ENCODE measurements at regions not wholly inside any gene's neighbourhood (a gene's known extent, or its start where the extent isn't known, plus 50 kb on each side); places are given as distances from the start of the nearest gene placed in this dataset.

DNA sequence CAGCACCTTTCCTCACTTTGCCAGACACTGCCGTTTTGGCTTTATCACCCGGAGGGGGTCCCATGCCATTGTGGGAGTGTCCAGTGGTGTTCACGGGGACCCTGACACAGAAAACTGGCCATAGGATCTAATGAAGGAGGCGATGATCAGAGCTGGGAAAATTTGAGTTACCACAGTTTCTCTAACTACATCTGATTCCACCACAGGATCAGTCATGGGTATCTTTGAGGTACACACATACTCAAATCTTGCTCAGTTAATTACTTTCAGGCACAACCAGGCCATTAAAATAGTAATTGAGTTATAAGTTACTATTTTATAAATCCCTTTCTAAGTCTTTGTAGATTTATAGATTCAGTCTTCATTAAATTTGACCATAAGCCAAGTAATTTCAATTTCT is 215.1 kb downstream of the PRL start:
- Histone ChIP-seq H3K36me3 (ENCODE audit: insufficient read depth, low read length) (no peaks in the 10 kb centered on the region), H3K27ac (no peak overlapping the region), H3K9ac (ENCODE audit: insufficient read length) (no peak overlapping the region), H3K9me3 (ENCODE audit: low read depth, low read length) (no peaks in the 10 kb centered on the region), H3K4me3 (no peak overlapping the region)
- no peak for TF ChIP-seq POLR2AphosphoS5 (IDR thresholded peaks at IDR 0.05; ENCODE audit: borderline replicate concordance, low read depth, low read length)
- TF ChIP-seq FOXP2 (optimal IDR thresholded peaks at IDR 0.05; ENCODE audit: control extremely low read depth, extremely low read length, insufficient read depth), result no peak
- no peak for TF ChIP-seq EZH2 (IDR thresholded peaks at IDR 0.05)
- DNase-seq (ENCODE audit: low read depth, low spot score), result no peak

DNA sequence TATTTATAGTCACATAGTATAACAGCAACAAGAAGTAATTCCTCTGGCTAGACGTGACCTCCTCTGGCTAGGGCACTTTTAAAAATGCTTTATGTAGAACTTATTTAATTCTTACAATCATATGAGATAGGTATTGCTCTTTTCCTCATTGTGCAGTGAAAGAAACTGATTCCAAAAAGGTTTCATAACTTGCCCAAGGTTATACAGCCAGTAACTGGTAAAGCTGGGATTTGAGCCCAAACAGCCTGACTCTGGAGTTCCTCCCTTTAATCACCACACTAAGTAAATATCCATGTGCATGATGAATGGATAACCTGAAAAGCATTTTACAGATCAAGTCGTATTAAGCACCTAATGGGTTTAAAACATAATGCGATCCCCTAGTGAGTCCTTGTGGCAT is 214.6 kb downstream of the PRL start:
- H3K9me3 ChIP-seq (ENCODE audit: low read depth, low read length), result no peaks in the 10 kb centered on the region
- no peak overlapping the region for H3K4me3 ChIP-seq
- no peak overlapping the region for H3K9ac ChIP-seq (ENCODE audit: insufficient read length)
- DNase-seq (ENCODE audit: low read depth, low spot score), result no peak
- no peak overlapping the region for H3K27ac ChIP-seq
- H3K36me3 ChIP-seq (ENCODE audit: insufficient read depth, low read length), result no peaks in the 10 kb centered on the region
- TF ChIP-seq POLR2AphosphoS5 (IDR thresholded peaks at IDR 0.05; ENCODE audit: borderline replicate concordance, low read depth, low read length), result no peak
- TF ChIP-seq FOXP2 (optimal IDR thresholded peaks at IDR 0.05; ENCODE audit: control extremely low read depth, extremely low read length, insufficient read depth), result no peak
- TF ChIP-seq EZH2 (IDR thresholded peaks at IDR 0.05), result no peak

DNA sequence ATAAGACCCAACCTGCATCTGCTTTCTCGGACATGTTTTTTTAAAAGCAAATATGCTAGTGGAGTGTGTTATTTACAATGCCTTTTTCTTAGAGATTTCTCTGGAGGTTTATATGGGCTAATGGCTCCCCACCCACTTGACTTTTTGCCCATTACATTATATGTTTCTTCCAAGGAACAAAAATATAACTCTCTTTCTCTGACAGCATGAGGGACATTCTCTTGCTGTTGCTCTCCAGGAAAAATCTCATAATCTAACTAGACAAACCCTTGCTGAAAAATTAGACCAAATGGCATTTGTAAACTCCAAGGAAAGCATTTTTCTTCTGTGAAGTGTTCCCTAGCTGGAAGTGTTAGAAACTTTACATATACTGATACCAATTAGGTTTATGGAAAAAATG is 213.7 kb downstream of the PRL start:
- H3K36me3 ChIP-seq (ENCODE audit: insufficient read depth, low read length), result no peaks in the 10 kb centered on the region
- TF ChIP-seq POLR2AphosphoS5 (IDR thresholded peaks at IDR 0.05; ENCODE audit: borderline replicate concordance, low read depth, low read length), result no peak
- TF ChIP-seq FOXP2 (optimal IDR thresholded peaks at IDR 0.05; ENCODE audit: control extremely low read depth, extremely low read length, insufficient read depth), result no peak
- TF ChIP-seq EZH2 (IDR thresholded peaks at IDR 0.05), result no peak
- no peak for DNase-seq (ENCODE audit: low read depth, low spot score)
- H3K4me3 ChIP-seq, result no peak overlapping the region
- H3K9me3 ChIP-seq (ENCODE audit: low read depth, low read length), result no peaks in the 10 kb centered on the region
- no peak overlapping the region for H3K9ac ChIP-seq (ENCODE audit: insufficient read length)
- no peak overlapping the region for H3K27ac ChIP-seq

DNA sequence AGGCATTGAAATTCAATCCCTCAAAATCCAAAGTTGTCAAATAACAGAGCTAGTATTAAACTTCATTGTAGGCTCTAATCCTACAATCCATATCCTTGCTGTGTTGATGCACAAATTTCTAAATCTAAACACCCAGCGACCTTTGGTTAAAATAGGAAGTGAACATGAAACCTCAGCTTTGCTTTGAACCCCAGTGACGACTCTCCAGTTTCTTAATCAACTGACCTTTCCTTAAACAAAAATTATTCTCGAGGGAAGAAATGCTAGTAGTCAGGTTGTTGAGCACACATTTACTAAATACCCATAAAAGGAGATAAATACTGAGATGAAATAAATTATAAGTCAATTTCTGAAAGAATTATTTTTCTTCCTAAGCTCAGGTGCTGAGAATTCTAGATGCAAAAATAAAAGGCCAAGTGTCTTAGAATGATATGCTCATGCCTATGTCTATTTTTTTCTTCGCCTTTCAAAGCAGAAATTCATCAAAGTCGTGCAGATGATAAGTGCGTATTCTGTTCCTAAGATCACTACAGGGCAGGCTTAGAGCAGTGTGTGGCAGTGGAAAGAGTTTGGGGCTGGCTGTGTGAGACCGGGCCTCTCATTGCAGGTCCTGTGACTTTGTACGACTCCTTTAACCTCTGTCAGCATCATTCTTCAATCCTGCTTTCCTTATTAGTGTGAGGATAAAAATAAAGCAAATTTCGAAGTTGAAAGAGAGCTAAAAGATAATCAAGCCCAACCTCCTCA is 208.7 kb downstream of the PRL start:
- Histone ChIP-seq H3K9me3 (ENCODE audit: low read depth, low read length) (no peaks in the 10 kb centered on the region), H3K27ac (no peak overlapping the region), H3K36me3 (ENCODE audit: insufficient read depth, low read length) (no peaks in the 10 kb centered on the region), H3K9ac (ENCODE audit: insufficient read length) (no peak overlapping the region), H3K4me3 (no peak overlapping the region)
- DNase-seq (ENCODE audit: low read depth, low spot score), result no peak
- TF ChIP-seq POLR2AphosphoS5 (IDR thresholded peaks at IDR 0.05; ENCODE audit: borderline replicate concordance, low read depth, low read length), result no peak
- TF ChIP-seq FOXP2 (optimal IDR thresholded peaks at IDR 0.05; ENCODE audit: control extremely low read depth, extremely low read length, insufficient read depth), result no peak
- TF ChIP-seq EZH2 (IDR thresholded peaks at IDR 0.05), result no peak

DNA sequence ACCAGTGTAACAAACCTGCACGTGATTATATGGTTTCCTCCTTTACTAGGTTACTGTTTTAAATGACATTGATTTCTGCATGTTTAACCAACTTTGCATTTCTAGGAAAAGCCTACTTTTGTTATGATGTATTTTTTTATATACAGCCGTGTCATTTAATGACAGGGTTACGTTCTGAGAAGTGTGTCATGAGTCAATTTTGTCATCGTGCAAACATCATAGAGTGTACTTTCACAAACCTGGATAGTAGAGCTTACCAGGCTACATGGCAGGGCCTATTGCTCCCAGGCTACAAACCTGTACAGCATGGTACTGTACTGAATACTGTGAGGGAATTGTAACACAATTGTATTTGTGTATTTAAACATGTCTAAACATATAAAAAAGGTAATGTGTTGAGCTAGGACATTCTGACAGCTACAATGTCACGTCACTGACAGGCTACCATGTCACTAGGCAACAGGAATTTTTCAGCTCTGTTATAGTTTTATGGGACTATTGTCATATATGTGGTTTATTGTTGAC is 205.3 kb downstream of the PRL start:
- Histone ChIP-seq H3K9ac (ENCODE audit: insufficient read length) (no peak overlapping the region), H3K9me3 (ENCODE audit: low read depth, low read length) (no peaks in the 10 kb centered on the region), H3K36me3 (ENCODE audit: insufficient read depth, low read length) (no peaks in the 10 kb centered on the region), H3K4me3 (no peak overlapping the region), H3K27ac (no peak overlapping the region)
- no peak for TF ChIP-seq FOXP2 (optimal IDR thresholded peaks at IDR 0.05; ENCODE audit: control extremely low read depth, extremely low read length, insufficient read depth)
- no peak for TF ChIP-seq EZH2 (IDR thresholded peaks at IDR 0.05)
- TF ChIP-seq POLR2AphosphoS5 (IDR thresholded peaks at IDR 0.05; ENCODE audit: borderline replicate concordance, low read depth, low read length), result no peak
- DNase-seq (ENCODE audit: low read depth, low spot score), result no peak

DNA sequence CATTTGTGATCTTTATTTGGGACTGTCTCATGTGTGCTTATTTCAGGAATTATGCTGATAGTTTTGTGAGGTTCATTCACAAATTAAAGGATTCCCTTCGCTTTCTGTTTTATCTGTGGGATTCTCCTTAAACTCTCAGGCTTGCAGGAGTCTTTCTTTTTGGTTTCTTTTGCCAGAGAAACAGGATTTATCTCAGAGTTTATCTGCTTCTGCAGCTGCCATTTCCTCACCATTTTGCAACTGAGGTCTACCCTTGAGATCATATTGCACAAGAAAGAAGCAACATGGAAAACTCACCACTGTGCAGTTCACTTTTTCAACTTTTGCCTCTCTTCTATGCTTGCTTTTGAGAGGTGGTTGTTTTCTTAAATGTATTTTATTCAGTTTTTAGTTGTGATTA is 201.0 kb downstream of the PRL start:
- no peak overlapping the region for H3K9ac ChIP-seq (ENCODE audit: insufficient read length)
- TF ChIP-seq FOXP2 (optimal IDR thresholded peaks at IDR 0.05; ENCODE audit: control extremely low read depth, extremely low read length, insufficient read depth) (no peak), EZH2 (IDR thresholded peaks at IDR 0.05) (no peak), POLR2AphosphoS5 (IDR thresholded peaks at IDR 0.05; ENCODE audit: borderline replicate concordance, low read depth, low read length) (no peak)
- H3K27ac ChIP-seq, result no peak overlapping the region
- no peaks in the 10 kb centered on the region for H3K36me3 ChIP-seq (ENCODE audit: insufficient read depth, low read length)
- H3K4me3 ChIP-seq, result no peak overlapping the region
- no peaks in the 10 kb centered on the region for H3K9me3 ChIP-seq (ENCODE audit: low read depth, low read length)
- no peak for DNase-seq (ENCODE audit: low read depth, low spot score)

DNA sequence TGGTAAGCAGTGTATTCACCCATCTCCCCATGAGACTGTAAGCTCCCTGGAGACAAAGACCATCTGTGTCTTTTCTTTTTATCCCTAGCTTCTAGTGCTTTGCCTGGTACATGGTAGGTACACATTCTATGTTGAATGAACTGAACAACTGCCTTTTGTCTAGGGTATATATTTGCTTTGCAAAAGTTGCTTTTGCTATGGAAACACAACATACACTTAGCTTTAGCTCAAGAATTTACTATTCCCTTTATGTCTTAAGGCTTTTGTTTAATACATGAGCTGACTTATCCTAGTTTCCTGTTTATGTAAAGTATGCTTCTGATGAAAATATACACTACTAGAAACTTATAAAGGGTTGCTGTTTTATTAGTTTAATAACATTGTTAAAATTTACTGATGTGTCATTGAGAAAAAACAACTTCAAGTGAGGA is 198.2 kb downstream of the PRL start:
- Histone ChIP-seq H3K9ac (ENCODE audit: insufficient read length) (no peak overlapping the region), H3K9me3 (ENCODE audit: low read depth, low read length) (no peaks in the 10 kb centered on the region), H3K36me3 (ENCODE audit: insufficient read depth, low read length) (no peaks in the 10 kb centered on the region), H3K27ac (peak overlapping the region; percentile 26; the same call in 1 of the 2 replicates), H3K4me3 (0 out of 2 replicates have a peak overlapping the region, but pooled peaks have one; percentile 5)
- peak; percentile 57 for DNase-seq (ENCODE audit: low read depth, low spot score)
- TF ChIP-seq POLR2AphosphoS5 (IDR thresholded peaks at IDR 0.05; ENCODE audit: borderline replicate concordance, low read depth, low read length), result no peak; the same call in 1 of the 2 replicates
- no peak for TF ChIP-seq EZH2 (IDR thresholded peaks at IDR 0.05)
- TF ChIP-seq FOXP2 (optimal IDR thresholded peaks at IDR 0.05; ENCODE audit: control extremely low read depth, extremely low read length, insufficient read depth), result no peak

DNA sequence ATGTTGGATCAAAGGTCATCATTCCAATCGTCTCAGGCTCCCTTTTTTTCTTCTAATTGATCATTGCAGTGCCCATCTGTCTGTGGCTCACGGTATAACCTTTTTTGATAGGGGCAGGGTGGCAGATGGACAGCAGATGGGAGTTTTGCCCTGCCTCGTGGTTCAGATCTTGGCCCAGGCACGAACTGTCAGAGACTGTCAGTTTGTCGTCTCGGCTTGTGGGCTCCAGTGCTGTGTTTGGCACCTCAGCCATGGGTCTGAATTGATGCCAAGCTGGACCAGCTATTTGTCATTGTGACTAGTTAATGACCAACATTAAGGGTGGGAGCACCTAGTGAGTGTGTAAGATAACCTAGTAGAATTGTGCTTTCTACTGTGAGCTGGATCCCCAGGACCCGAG is 197.6 kb downstream of the PRL start:
- TF ChIP-seq FOXP2 (optimal IDR thresholded peaks at IDR 0.05; ENCODE audit: control extremely low read depth, extremely low read length, insufficient read depth) (no peak), EZH2 (IDR thresholded peaks at IDR 0.05) (no peak), POLR2AphosphoS5 (IDR thresholded peaks at IDR 0.05; ENCODE audit: borderline replicate concordance, low read depth, low read length) (no peak)
- H3K9ac ChIP-seq (ENCODE audit: insufficient read length), result no peak overlapping the region
- 0 out of 2 replicates have a peak overlapping the region, but pooled peaks have one; percentile 5 for H3K4me3 ChIP-seq
- H3K9me3 ChIP-seq (ENCODE audit: low read depth, low read length), result no peaks in the 10 kb centered on the region
- DNase-seq (ENCODE audit: low read depth, low spot score), result no peak
- H3K27ac ChIP-seq, result 0 out of 2 replicates have a peak overlapping the region, but pooled peaks have one; percentile 26
- no peaks in the 10 kb centered on the region for H3K36me3 ChIP-seq (ENCODE audit: insufficient read depth, low read length)
